ENCODE measurements at regions not wholly inside any gene's neighbourhood (a gene's known extent, or its start where the extent isn't known, plus 50 kb on each side); places are given as distances from the start of the nearest gene placed in this dataset.

DNA sequence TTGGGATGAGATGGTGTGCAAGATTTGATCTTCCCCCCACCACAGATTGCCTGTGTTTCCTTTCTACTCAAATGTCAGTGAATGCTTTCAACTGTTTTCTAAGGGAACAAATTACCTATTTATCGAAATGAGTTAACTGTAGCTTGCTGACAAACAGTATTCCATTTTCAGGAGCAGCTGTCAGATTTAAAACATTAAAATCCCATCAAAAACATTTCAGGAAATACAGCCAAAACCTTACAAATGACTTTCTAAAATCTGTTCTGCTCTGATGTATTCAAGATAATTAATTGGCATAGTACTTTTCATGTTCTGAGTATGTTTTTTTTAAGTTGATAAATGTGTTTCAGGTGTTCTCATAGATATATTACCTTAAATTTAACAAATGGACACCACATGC lies 158.0 kb upstream of the DMRTA1 start:
- TF ChIP-seq, protein P1, sequence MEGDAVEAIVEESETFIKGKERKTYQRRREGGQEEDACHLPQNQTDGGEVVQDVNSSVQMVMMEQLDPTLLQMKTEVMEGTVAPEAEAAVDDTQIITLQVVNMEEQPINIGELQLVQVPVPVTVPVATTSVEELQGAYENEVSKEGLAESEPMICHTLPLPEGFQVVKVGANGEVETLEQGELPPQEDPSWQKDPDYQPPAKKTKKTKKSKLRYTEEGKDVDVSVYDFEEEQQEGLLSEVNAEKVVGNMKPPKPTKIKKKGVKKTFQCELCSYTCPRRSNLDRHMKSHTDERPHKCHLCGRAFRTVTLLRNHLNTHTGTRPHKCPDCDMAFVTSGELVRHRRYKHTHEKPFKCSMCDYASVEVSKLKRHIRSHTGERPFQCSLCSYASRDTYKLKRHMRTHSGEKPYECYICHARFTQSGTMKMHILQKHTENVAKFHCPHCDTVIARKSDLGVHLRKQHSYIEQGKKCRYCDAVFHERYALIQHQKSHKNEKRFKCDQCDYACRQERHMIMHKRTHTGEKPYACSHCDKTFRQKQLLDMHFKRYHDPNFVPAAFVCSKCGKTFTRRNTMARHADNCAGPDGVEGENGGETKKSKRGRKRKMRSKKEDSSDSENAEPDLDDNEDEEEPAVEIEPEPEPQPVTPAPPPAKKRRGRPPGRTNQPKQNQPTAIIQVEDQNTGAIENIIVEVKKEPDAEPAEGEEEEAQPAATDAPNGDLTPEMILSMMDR (IDR thresholded peaks at IDR 0.05; ENCODE audit: insufficient read depth, low read depth, low read length): no peak
- TF ChIP-seq EZH2 (IDR thresholded peaks at IDR 0.05; ENCODE audit: insufficient read depth, low read length): no peak

Data from astrocyte (in vitro differentiated cells and primary cell).